ENCODE measurements at regions not wholly inside any gene's neighbourhood (a gene's known extent, or its start where the extent isn't known, plus 50 kb on each side); places are given as distances from the start of the nearest gene placed in this dataset.

DNA sequence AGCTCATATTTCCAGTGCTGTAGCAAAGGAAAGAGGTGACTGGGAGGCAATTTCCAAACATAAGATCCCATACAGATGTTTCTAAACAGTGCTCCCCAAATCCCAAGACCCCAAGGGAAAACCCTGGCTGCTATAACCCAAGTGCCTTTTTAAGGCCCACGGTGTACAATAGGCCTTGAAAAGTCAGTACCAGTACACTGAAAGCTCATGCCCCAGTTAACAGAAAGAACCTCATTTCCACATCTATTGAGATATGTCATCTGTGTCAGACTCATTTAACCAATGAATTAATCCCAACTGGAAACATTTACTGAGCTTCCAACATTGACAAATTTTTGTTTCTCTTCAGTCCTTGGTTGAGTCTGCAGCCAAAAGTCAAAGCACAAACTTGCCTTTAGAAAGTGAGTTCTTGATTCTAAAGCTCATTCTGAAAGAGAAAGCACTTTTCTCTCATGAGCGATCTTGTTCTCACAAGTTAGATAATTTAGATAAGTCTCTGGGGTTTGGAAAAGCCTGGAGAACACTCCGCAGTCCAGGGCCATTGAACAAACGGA lies 239.8 kb upstream of the ARHGAP20 start:
- CTCF ChIA-PET: no interaction called here
- POLR2A ChIA-PET: interaction anchor here (0.7 to 1.2 kb wide), 3 partner anchors 9 to 485 kb away, joined by 3 to 4 read pairs (median 4); no protein-coding TSS in a partner anchor
- TF ChIP-seq, protein P1, sequence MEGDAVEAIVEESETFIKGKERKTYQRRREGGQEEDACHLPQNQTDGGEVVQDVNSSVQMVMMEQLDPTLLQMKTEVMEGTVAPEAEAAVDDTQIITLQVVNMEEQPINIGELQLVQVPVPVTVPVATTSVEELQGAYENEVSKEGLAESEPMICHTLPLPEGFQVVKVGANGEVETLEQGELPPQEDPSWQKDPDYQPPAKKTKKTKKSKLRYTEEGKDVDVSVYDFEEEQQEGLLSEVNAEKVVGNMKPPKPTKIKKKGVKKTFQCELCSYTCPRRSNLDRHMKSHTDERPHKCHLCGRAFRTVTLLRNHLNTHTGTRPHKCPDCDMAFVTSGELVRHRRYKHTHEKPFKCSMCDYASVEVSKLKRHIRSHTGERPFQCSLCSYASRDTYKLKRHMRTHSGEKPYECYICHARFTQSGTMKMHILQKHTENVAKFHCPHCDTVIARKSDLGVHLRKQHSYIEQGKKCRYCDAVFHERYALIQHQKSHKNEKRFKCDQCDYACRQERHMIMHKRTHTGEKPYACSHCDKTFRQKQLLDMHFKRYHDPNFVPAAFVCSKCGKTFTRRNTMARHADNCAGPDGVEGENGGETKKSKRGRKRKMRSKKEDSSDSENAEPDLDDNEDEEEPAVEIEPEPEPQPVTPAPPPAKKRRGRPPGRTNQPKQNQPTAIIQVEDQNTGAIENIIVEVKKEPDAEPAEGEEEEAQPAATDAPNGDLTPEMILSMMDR (IDR thresholded peaks at IDR 0.05; ENCODE audit: unreplicated experiment): no peak
- H3K36me3 Mint-ChIP-seq (ENCODE audit: insufficient read depth, unreplicated experiment): no peaks in the 10 kb centered on the region
- no peak overlapping the region for H3K4me3 Mint-ChIP-seq (ENCODE audit: unreplicated experiment)
- H3K9me3 Mint-ChIP-seq (ENCODE audit: unreplicated experiment): no peaks in the 10 kb centered on the region
- intact Hi-C loops (cut with micrococcal nuclease): no loop called here
- no peak for DNase-seq (ENCODE audit: unreplicated experiment)
- no peak overlapping the region for H3K27ac Mint-ChIP-seq (ENCODE audit: low read depth, unreplicated experiment)
- H3K4me1 Mint-ChIP-seq (ENCODE audit: insufficient read depth, unreplicated experiment): no peaks in the 10 kb centered on the region
- no TSS peak for BruUV-seq (replicated peaks)
- no peaks in the 10 kb centered on the region for H3K27me3 Mint-ChIP-seq (ENCODE audit: insufficient read depth, unreplicated experiment)

DNA sequence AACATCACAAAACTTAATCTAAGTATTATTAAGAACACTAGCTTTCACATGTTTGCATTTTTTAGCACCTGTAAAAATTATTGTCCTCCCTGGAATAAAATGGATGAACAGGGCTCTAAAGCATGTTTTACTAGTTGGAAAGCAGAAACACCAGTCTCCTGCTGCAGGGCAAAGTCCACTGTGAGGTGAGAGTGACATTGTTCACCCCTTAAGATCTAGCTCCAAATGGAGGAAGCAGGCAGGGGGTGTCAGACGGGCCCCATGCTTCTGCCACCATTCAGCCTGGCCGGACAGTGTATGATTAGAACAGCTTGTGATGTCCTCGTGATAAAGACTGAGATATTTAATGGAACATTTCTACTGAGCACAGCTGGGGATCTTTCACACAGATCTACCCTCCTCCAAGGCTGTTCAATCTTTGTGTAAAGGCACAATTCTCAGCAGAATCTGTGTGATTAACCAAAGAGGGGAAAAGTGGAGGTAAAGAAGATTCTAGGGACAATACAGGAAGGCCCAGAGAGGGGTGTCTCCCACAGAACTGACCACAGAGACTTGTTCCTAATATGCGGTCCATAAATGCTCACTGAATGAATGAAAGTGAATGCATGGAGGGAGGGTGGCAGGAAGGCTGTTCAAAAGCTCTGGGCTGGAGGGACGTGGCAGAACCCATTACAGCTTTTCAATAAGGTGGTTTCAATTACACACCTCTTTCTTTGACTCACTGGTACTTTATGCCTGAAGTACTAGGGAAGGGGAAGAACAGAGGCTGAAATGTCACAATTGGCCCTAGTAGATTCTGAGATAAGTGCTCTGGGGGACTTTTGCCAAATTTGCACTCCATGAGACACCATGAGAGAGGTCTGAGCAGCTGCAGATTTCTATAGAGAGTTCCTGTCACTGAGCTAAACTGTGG lies 239.1 kb upstream of the ARHGAP20 start:
- H3K36me3 Mint-ChIP-seq (ENCODE audit: insufficient read depth, unreplicated experiment): no peaks in the 10 kb centered on the region
- CTCF ChIA-PET: no interaction called here
- no TSS peak for BruUV-seq (replicated peaks)

DNA sequence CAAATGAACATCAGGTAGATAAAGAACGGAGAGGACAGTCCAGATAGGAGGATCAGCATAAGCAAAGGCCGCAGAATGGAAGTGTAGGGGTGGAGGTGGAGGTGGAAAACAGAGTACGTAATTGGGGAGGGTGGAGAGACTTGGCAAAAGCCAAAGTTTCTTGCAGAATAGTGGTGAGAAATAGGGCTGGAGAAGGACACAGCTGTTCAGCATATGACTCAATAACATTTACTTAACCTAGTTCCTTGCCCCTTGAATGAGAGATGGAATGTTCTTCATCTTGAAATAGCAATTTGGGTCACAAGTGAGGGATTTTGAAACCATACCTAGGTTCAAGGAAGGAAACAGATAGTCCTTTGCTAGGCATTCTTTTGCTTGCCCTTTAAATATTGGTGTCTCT lies 235.9 kb upstream of the ARHGAP20 start:
- H3K9me3 Mint-ChIP-seq (ENCODE audit: unreplicated experiment): no peaks in the 10 kb centered on the region
- DNase-seq (ENCODE audit: unreplicated experiment): no peak
- no peak overlapping the region for H3K27ac Mint-ChIP-seq (ENCODE audit: low read depth, unreplicated experiment)
- no peaks in the 10 kb centered on the region for H3K4me1 Mint-ChIP-seq (ENCODE audit: insufficient read depth, unreplicated experiment)
- CTCF ChIA-PET: no interaction called here
- no peak overlapping the region for H3K4me3 Mint-ChIP-seq (ENCODE audit: unreplicated experiment)
- no peaks in the 10 kb centered on the region for H3K27me3 Mint-ChIP-seq (ENCODE audit: insufficient read depth, unreplicated experiment)
- POLR2A ChIA-PET: no interaction called here
- H3K36me3 Mint-ChIP-seq (ENCODE audit: insufficient read depth, unreplicated experiment): no peaks in the 10 kb centered on the region
- no TSS peak for BruUV-seq (replicated peaks)
- TF ChIP-seq, protein P1 (IDR thresholded peaks at IDR 0.05; ENCODE audit: unreplicated experiment): no peak
- intact Hi-C loops (cut with micrococcal nuclease): no loop called here

More for the DNA sequence above, 239.1 kb upstream of the ARHGAP20 start:
- no peak for DNase-seq (ENCODE audit: unreplicated experiment)
- TF ChIP-seq, protein P1 (IDR thresholded peaks at IDR 0.05; ENCODE audit: unreplicated experiment): no peak
- no peaks in the 10 kb centered on the region for H3K27me3 Mint-ChIP-seq (ENCODE audit: insufficient read depth, unreplicated experiment)
- no peaks in the 10 kb centered on the region for H3K9me3 Mint-ChIP-seq (ENCODE audit: unreplicated experiment)
- intact Hi-C loops (cut with micrococcal nuclease): no loop called here
- H3K4me1 Mint-ChIP-seq (ENCODE audit: insufficient read depth, unreplicated experiment): no peaks in the 10 kb centered on the region
- POLR2A ChIA-PET: interaction anchor here (1.2 kb wide), 1 partner anchor 10 kb away, joined by 3 read pairs; no protein-coding TSS in a partner anchor
- no peak overlapping the region for H3K4me3 Mint-ChIP-seq (ENCODE audit: unreplicated experiment)
- no peak overlapping the region for H3K27ac Mint-ChIP-seq (ENCODE audit: low read depth, unreplicated experiment)

DNA sequence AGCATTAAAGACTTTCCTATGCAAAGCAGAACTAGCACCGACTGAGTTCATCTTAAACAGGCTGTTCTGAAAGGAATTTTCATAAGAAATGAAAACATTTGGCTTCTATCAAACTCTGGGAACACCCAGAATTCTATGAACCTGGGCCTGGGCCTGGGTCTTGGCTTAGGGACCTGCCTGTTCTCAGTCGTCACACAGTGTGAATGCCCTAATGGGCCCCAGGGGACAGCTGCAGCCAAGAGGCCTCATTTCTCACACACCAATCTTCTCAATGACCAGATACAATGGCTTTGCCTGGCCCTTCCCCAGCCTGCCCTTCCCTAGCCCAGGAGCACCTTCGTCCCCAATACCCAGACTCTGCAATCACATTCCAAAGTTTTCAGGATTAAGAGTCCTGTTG lies 234.9 kb upstream of the ARHGAP20 start:
- intact Hi-C loops (cut with micrococcal nuclease): no loop called here
- Mint-ChIP-seq H3K27ac (ENCODE audit: low read depth, unreplicated experiment) (no peak overlapping the region), H3K9me3 (ENCODE audit: unreplicated experiment) (no peaks in the 10 kb centered on the region), H3K4me1 (ENCODE audit: insufficient read depth, unreplicated experiment) (no peaks in the 10 kb centered on the region), H3K4me3 (ENCODE audit: unreplicated experiment) (no peak overlapping the region), H3K36me3 (ENCODE audit: insufficient read depth, unreplicated experiment) (no peaks in the 10 kb centered on the region), H3K27me3 (ENCODE audit: insufficient read depth, unreplicated experiment) (no peaks in the 10 kb centered on the region)
- CTCF ChIA-PET: no interaction called here
- DNase-seq (ENCODE audit: unreplicated experiment): no peak
- BruUV-seq (replicated peaks): no TSS peak
- TF ChIP-seq, protein P1 (IDR thresholded peaks at IDR 0.05; ENCODE audit: unreplicated experiment): no peak
- POLR2A ChIA-PET: no interaction called here
